ENCODE measurements at regions not wholly inside any gene's neighbourhood (a gene's known extent, or its start where the extent isn't known, plus 50 kb on each side); places are given as distances from the start of the nearest gene placed in this dataset.

GRCh38 chr3:110901536-110901935 lies 170.1 kb upstream of the NECTIN3 start:
- no peaks in the 10 kb centered on the region for H3K27me3 ChIP-seq
- no peak for DNase-seq (ENCODE audit: low spot score)
- no peaks in the 10 kb centered on the region for H3K9me3 ChIP-seq
- no peaks in the 10 kb centered on the region for H3K36me3 ChIP-seq
- no peak for TF ChIP-seq CTCF (IDR thresholded peaks at IDR 0.05)
- H3K4me1 ChIP-seq, result no peaks in the 10 kb centered on the region
- no peak overlapping the region for H3K4me3 ChIP-seq
- no peak overlapping the region for H3K27ac ChIP-seq

GRCh38 chr3:110902453-110903085 lies 169.0 kb upstream of the NECTIN3 start:
- no peaks in the 10 kb centered on the region for H3K4me1 ChIP-seq
- no peak for DNase-seq (ENCODE audit: low spot score)
- no peaks in the 10 kb centered on the region for H3K27me3 ChIP-seq
- TF ChIP-seq CTCF (IDR thresholded peaks at IDR 0.05), result no peak
- H3K4me3 ChIP-seq, result no peak overlapping the region
- no peak overlapping the region for H3K27ac ChIP-seq
- H3K36me3 ChIP-seq, result no peaks in the 10 kb centered on the region
- no peaks in the 10 kb centered on the region for H3K9me3 ChIP-seq

GRCh38 chr3:110903771-110904519 lies 167.7 kb upstream of the NECTIN3 start:
- DNase-seq (ENCODE audit: low spot score), result no peak
- Histone ChIP-seq H3K27ac (no peak overlapping the region), H3K9me3 (no peaks in the 10 kb centered on the region), H3K36me3 (no peaks in the 10 kb centered on the region), H3K4me3 (no peak overlapping the region), H3K4me1 (no peaks in the 10 kb centered on the region), H3K27me3 (no peaks in the 10 kb centered on the region)
- no peak for TF ChIP-seq CTCF (IDR thresholded peaks at IDR 0.05)

GRCh38 chr3:110904520-110904890 lies 167.1 kb upstream of the NECTIN3 start:
- H3K4me1 ChIP-seq, result no peaks in the 10 kb centered on the region
- no peak overlapping the region for H3K4me3 ChIP-seq
- H3K36me3 ChIP-seq, result no peaks in the 10 kb centered on the region
- H3K27ac ChIP-seq, result no peak overlapping the region
- H3K9me3 ChIP-seq, result no peaks in the 10 kb centered on the region
- H3K27me3 ChIP-seq, result no peaks in the 10 kb centered on the region
- DNase-seq (ENCODE audit: low spot score), result no peak
- no peak for TF ChIP-seq CTCF (IDR thresholded peaks at IDR 0.05)

- no peaks in the 10 kb centered on the region for H3K27me3 ChIP-seq
- no peak overlapping the region for H3K4me3 ChIP-seq
- H3K27ac ChIP-seq, result no peak overlapping the region
- no peaks in the 10 kb centered on the region for H3K9me3 ChIP-seq
- TF ChIP-seq CTCF (IDR thresholded peaks at IDR 0.05), result no peak
- DNase-seq (ENCODE audit: low spot score), result no peak
- H3K4me1 ChIP-seq, result no peaks in the 10 kb centered on the region
- no peaks in the 10 kb centered on the region for H3K36me3 ChIP-seq
Observed at GRCh38 chr3:110905121-110905520, 166.5 kb upstream of the NECTIN3 start.

All from right atrium auricular region (tissue), 2 donors.